ENCODE measurements at regions not wholly inside any gene's neighbourhood (a gene's known extent, or its start where the extent isn't known, plus 50 kb on each side); places are given as distances from the start of the nearest gene placed in this dataset.

DNA sequence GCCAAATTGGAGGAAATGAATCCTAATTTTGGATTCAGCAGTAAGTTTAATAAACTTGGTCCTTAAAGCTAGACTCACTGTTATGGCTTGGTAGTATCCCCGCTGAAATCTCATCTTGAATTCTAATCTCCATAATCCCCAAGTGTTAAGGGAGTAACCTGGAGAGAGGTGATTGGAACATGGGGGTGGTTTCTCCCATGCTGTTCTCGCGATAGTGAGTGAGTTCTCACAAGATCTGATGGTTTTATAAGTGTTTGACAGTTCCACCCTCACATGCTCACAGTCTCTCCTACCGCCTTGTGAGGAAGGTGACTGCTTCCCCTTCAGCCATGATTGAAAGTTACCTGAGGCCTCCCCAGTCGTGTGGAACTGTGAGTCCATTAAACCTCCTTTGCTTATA lies 824.5 kb upstream of the WWC1 start:
- TF ChIP-seq, protein P1, sequence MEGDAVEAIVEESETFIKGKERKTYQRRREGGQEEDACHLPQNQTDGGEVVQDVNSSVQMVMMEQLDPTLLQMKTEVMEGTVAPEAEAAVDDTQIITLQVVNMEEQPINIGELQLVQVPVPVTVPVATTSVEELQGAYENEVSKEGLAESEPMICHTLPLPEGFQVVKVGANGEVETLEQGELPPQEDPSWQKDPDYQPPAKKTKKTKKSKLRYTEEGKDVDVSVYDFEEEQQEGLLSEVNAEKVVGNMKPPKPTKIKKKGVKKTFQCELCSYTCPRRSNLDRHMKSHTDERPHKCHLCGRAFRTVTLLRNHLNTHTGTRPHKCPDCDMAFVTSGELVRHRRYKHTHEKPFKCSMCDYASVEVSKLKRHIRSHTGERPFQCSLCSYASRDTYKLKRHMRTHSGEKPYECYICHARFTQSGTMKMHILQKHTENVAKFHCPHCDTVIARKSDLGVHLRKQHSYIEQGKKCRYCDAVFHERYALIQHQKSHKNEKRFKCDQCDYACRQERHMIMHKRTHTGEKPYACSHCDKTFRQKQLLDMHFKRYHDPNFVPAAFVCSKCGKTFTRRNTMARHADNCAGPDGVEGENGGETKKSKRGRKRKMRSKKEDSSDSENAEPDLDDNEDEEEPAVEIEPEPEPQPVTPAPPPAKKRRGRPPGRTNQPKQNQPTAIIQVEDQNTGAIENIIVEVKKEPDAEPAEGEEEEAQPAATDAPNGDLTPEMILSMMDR (IDR thresholded peaks at IDR 0.05), result no peak
- TF ChIP-seq POLR2A (IDR thresholded peaks at IDR 0.05), result no peak
